ENCODE measurements at regions not wholly inside any gene's neighbourhood (a gene's known extent, or its start where the extent isn't known, plus 50 kb on each side); places are given as distances from the start of the nearest gene placed in this dataset.

GRCh38 chrX:107504006-107504405 lies 54.6 kb downstream of the FRMPD3 start (continued):
- TF ChIP-seq USF2 (CRISPR knock-in tag; IDR thresholded peaks at IDR 0.05) (no peak), SOX15 (CRISPR knock-in tag; IDR thresholded peaks at IDR 0.05) (no peak), ZNF532 (CRISPR knock-in tag; IDR thresholded peaks at IDR 0.05; ENCODE audit: borderline replicate concordance) (no peak), ZNF512 (CRISPR knock-in tag; IDR thresholded peaks at IDR 0.05; ENCODE audit: borderline replicate concordance) (no peak), CREM (CRISPR knock-in tag; IDR thresholded peaks at IDR 0.05) (no peak), ZMAT4 (CRISPR knock-in tag; IDR thresholded peaks at IDR 0.05) (no peak), CREB1 (CRISPR knock-in tag; IDR thresholded peaks at IDR 0.05) (no peak), TEAD1 (CRISPR knock-in tag; IDR thresholded peaks at IDR 0.05) (no peak), ZNF232 (CRISPR knock-in tag; IDR thresholded peaks at IDR 0.05) (no peak), ZNF396 (CRISPR knock-in tag; IDR thresholded peaks at IDR 0.05; ENCODE audit: borderline replicate concordance) (no peak)

- ATAC-seq: no peak
- CTCF ChIA-PET: no interaction called here
- H3K9me3 Mint-ChIP-seq: no peaks in the 10 kb centered on the region
These were observed 55.8 kb downstream of the FRMPD3 start for GRCh38 chrX:107505223-107505622.

GRCh38 chrX:107506596-107507031 lies 57.2 kb downstream of the FRMPD3 start:
- Mint-ChIP-seq H3K9me3 (no peaks in the 10 kb centered on the region), H3K4me3 (peak overlapping the region; percentile 83), H3K27me3 (ENCODE audit: low read depth) (peaks cover 60% of the 10 kb centered on the region), H3K36me3 (no peaks in the 10 kb centered on the region), H3K27ac (no peak overlapping the region), H3K4me1 (peaks cover 19% of the 10 kb centered on the region)
- TF ChIP-seq PREB (CRISPR knock-in tag; IDR thresholded peaks at IDR 0.05; ENCODE audit: borderline replicate concordance): no peak
- no peak for TF ChIP-seq ZNF232 (CRISPR knock-in tag; IDR thresholded peaks at IDR 0.05)
- no peak for TF ChIP-seq ERG (CRISPR knock-in tag; IDR thresholded peaks at IDR 0.05)
- no peak for TF ChIP-seq NFYB (CRISPR knock-in tag; conservative IDR thresholded peaks at IDR 0.05; ENCODE audit: low read depth)
- TF ChIP-seq TEAD1 (CRISPR knock-in tag; IDR thresholded peaks at IDR 0.05): no peak
- no peak for TF ChIP-seq NFATC4 (CRISPR knock-in tag; IDR thresholded peaks at IDR 0.05)
- TF ChIP-seq GABPB1 (CRISPR knock-in tag; IDR thresholded peaks at IDR 0.05): no peak
- TF ChIP-seq FOXK1 (CRISPR knock-in tag; IDR thresholded peaks at IDR 0.05): no peak
- TF ChIP-seq FOXP4 (CRISPR knock-in tag; IDR thresholded peaks at IDR 0.05): no peak
- TF ChIP-seq ATF1 (CRISPR knock-in tag; IDR thresholded peaks at IDR 0.05): no peak
- no peak for TF ChIP-seq EMX1 (CRISPR knock-in tag; IDR thresholded peaks at IDR 0.05)
- no peak for TF ChIP-seq ZNF317 (CRISPR knock-in tag; IDR thresholded peaks at IDR 0.05; ENCODE audit: borderline replicate concordance, low read depth)
- TF ChIP-seq ZNF423 (CRISPR knock-in tag; IDR thresholded peaks at IDR 0.05): no peak
- ChIA-PET CTCF (no interaction called here), POLR2A (no interaction called here)
- ATAC-seq (peak; percentile 57), DNase-seq (ENCODE audit: low spot score) (peak; percentile 15)

More at GRCh38 chrX:107505223-107505622, 55.8 kb downstream of the FRMPD3 start:
- H3K4me1 Mint-ChIP-seq: peaks cover 20% of the 10 kb centered on the region
- TF ChIP-seq ZNF396 (CRISPR knock-in tag; IDR thresholded peaks at IDR 0.05; ENCODE audit: borderline replicate concordance) (no peak), ZNF232 (CRISPR knock-in tag; IDR thresholded peaks at IDR 0.05) (no peak), IRF2 (CRISPR knock-in tag; IDR thresholded peaks at IDR 0.05; ENCODE audit: borderline replicate concordance, low read depth) (no peak)
- POLR2A ChIA-PET: interaction anchor here (0.6 kb wide), 1 partner anchor 18 kb away, joined by 4 read pairs; no protein-coding TSS in a partner anchor
- no peak for DNase-seq (ENCODE audit: low spot score)
- no peak overlapping the region for H3K4me3 Mint-ChIP-seq
- H3K36me3 Mint-ChIP-seq: no peaks in the 10 kb centered on the region
- peaks cover 60% of the 10 kb centered on the region for H3K27me3 Mint-ChIP-seq (ENCODE audit: low read depth)
- H3K27ac Mint-ChIP-seq: no peak overlapping the region

Data from WTC11 (cell line).